AG10803 (cell line): ENCODE measurements at regions not wholly inside any gene's neighbourhood (a gene's known extent, or its start where the extent isn't known, plus 50 kb on each side); places are given as distances from the start of the nearest gene placed in this dataset.

ENCODE experiments used
- DNase-seq: peaks from one replicate; pipeline ENCODE4 v3.0.0; 2010; ENCODE audit warnings: low read depth
- H3K4me3 ChIP-seq: 2 replicates; pipeline ENCODE4 v1.5.1; 2011; ENCODE audit warnings: mild to moderate bottlenecking, low read length, control low read depth
- TF ChIP-seq, protein P1 (sequence below): conservative IDR thresholded peaks from 2 replicates; pipeline ENCODE4 v1.5.1; 2011; ENCODE audit warnings: mild to moderate bottlenecking, low read length, control low read depth, inconsistent platforms

DNA sequence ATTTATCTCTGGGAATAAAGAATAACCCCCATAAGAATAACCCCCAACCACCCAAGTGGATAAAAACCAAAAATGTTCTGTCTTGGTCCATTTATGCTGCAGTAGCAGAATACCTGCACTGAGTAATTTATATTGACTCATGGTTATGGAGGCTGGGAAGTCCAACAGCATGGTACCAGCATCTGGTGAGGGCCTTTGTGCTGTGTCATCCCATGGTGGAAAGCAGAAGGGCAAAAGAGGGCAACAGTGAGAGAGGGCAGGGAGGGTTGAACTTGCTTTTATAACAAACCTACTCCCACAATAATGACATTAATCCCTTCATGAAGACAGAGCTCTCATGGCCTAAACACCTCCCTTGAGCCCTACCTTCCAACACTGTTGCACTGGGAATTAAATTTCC is 133.7 kb downstream of the ERMARD start:
- no peak for DNase-seq
- TF ChIP-seq, protein P1, sequence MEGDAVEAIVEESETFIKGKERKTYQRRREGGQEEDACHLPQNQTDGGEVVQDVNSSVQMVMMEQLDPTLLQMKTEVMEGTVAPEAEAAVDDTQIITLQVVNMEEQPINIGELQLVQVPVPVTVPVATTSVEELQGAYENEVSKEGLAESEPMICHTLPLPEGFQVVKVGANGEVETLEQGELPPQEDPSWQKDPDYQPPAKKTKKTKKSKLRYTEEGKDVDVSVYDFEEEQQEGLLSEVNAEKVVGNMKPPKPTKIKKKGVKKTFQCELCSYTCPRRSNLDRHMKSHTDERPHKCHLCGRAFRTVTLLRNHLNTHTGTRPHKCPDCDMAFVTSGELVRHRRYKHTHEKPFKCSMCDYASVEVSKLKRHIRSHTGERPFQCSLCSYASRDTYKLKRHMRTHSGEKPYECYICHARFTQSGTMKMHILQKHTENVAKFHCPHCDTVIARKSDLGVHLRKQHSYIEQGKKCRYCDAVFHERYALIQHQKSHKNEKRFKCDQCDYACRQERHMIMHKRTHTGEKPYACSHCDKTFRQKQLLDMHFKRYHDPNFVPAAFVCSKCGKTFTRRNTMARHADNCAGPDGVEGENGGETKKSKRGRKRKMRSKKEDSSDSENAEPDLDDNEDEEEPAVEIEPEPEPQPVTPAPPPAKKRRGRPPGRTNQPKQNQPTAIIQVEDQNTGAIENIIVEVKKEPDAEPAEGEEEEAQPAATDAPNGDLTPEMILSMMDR: no peak
- no peak overlapping the region for H3K4me3 ChIP-seq

DNA sequence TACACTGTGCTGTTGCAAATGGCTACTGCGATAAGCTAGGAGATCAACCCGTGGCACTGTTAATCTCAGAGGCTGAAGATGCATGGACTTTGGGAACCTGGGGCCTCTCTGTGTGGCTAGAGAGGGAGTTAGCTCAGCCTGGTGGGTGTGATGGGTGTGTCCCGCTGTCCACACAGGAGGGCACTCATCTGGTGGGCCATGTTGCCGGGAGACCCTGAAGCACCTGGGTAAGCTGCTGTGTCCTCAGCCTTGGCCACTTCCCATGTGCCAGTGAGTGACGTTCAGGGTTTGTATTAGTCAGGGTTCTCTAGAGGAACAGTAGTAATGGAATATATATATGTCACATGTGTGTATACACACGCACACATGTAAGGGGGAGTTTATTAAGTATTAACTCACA is 132.7 kb downstream of the ERMARD start:
- no peak overlapping the region for H3K4me3 ChIP-seq
- TF ChIP-seq, protein P1: no peak
- DNase-seq: no peak

DNA sequence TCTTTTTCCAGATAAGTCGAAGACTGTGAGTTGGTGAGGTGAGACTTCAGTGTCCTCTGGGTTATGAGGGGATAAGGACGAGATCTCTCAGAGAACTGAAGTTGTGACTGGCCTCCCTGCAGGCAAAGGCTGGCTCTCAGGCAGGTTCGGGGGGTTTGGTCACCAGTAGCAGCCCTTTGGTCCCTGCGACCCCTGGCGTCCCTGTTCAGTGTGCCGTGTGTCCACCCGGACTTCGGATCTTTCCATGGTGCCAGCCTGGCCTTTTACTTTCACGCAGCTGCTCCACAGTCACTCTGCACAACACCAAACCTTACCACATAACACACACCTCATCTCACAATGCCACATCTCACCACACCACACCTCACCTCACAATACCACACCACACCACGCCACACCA is 131.9 kb downstream of the ERMARD start:
- H3K4me3 ChIP-seq: no peak overlapping the region
- TF ChIP-seq, protein P1: no peak
- DNase-seq: no peak

DNA sequence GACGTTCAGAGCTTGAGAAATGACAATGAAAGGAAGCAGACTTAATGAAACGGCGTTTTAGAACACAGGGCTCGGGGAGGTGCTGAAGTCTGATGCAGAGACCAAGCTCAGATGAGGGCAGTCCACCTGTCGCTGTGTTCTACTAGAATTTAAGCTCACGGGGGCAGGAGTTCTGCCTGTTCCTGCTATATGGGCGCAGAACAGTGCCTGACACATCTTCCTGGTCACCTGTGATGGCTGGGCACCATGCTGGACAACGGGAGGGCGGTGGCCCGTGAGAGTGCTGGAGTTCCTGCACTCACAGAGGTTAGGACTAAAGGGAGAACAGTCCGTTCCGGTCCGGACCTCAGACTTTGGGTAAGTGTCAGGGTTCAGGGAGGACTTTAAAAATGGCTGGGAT is 130.6 kb downstream of the ERMARD start:
- TF ChIP-seq, protein P1: no peak
- H3K4me3 ChIP-seq: no peak overlapping the region
- no peak for DNase-seq

DNA sequence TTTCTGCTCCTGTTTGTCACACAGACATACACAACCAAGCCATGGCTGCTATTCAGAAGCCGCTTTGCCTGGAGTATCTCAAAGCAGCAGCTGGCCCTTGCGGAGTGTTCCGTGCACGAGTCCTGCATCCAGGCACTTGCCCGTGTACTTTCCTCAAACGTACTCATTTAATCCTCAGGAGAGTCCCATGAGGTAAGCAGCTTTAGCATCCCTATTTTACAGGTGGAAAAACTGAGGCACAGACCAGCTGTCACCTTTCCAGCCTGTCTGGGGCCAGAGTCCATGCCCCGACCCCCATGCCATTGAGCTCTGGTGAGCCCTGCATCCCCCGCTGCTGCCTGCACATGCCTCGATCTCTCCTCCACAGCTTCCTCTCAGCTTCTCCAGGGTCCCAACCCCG is 130.0 kb downstream of the ERMARD start:
- H3K4me3 ChIP-seq: no peak overlapping the region
- TF ChIP-seq, protein P1: no peak
- no peak for DNase-seq

DNA sequence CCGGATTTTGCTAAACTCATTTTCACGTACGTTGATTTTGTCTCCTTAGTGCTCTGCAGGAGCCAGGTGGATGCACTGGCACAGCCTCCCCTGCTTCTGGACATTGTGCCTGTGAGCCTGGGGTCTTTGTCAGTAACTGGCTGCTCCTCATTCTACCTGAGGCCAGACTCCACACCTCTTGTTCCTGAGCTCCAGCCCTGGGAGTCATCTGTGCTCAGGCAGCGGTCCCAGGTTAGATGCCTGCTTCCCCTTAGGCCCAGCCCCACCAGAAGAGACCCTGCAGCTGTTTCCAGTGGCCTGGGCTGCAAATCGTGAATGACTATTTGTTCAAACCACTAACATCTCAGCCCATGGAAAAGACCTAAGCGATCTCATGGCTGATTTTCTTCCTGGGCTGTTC is 129.1 kb downstream of the ERMARD start:
- TF ChIP-seq, protein P1: no peak
- H3K4me3 ChIP-seq: no peak overlapping the region
- no peak for DNase-seq

DNA sequence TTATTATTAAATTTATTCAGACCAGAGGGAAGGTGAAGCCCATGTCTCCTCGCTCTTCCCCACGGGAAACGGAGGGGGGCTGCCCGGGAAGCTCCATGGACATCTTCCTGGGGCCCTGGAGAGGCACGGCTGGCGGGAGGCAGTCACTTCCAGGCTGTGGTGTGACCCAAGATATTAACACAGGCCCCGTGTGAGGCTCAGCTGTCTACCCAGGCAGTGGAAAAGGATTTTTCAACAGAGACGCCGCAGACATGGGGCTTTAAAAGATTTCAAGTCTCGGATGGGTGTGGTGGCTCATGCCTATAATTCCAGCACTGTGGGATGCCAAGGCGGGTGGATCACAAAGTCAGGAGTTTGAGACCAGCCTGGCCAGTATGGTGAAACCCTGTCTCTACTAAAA is 117.9 kb downstream of the ERMARD start:
- TF ChIP-seq, protein P1: no peak
- no peak overlapping the region for H3K4me3 ChIP-seq
- DNase-seq: no peak
